ENCODE measurements at regions not wholly inside any gene's neighbourhood (a gene's known extent, or its start where the extent isn't known, plus 50 kb on each side); places are given as distances from the start of the nearest gene placed in this dataset.

GRCh38 chr4:147328189-147328588, 152.7 kb upstream of the EDNRA start:
- no peak for DNase-seq

- no peak for DNase-seq
Observed at GRCh38 chr4:147328756-147329446, 152.0 kb upstream of the EDNRA start.

GRCh38 chr4:147332091-147332490, 148.8 kb upstream of the EDNRA start:
- DNase-seq = no peak

GRCh38 chr4:147334478-147334877, 146.4 kb upstream of the EDNRA start:
- no peak for DNase-seq

DNA sequence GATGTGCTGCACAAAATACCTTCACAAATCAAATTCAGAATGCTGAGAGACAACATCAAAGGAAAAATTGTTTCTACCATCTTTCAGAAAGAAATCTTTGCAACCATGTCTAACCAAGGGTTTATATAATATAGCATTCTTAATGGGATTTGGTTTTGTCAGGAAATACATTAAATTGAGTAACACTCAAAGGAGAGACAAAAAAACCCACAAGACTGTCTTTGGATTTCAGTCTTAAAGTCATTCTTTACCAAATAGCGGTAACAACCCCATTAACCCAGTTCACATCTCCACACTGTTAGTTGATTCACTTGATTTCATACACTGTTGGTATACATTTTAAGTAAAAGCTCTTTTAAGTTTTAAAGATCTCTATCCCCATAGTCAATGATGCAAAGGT, 145.7 kb upstream of the EDNRA start:
- DNase-seq = no peak

DNA sequence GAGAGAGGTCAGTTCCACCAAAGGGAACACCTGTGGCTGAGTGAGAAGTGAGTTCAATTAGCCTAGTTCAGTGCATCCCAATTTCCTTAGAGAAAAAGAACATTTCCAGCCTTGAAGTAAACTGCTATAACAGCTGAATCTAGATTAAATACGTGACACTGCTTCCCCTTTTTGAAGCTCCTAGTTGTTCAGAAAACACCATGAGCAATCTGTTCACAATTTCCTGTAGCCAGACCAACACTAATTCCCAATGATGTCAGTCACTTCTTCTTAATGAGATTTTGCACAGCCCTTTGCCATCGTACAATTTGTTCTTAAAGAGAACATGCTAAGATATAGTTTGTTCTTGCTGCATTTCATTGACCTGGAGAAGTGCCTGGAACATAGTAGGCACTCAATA, 144.6 kb upstream of the EDNRA start:
- no peak for DNase-seq

- no peak for DNase-seq
Observed at GRCh38 chr4:147339100-147339499, 141.8 kb upstream of the EDNRA start.

DNA sequence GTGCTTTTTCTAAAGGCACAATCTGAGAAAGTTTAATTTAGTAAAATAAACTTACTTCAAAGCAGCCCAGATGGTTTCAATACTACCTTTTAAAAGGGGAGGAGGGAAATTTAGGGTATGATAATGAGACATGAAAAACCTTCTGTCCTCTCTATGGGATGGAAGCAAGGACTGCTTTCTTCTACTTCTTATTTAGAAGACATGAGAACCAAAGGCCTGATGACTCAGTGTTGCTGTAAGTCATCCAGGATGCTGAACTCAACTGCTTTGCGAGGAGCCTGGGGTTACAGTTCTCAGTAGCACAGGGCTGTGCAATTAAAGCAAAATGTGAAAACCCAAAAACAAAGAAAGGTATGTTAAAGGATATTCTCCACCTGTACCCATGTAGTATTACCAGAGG, 140.8 kb upstream of the EDNRA start:
- no peak for DNase-seq

- no peak for DNase-seq
Observed at GRCh38 chr4:147340591-147341120, 140.2 kb upstream of the EDNRA start.

- DNase-seq = no peak
Observed at GRCh38 chr4:147343692-147344091, 137.2 kb upstream of the EDNRA start.

GRCh38 chr4:147345662-147346061, 135.2 kb upstream of the EDNRA start:
- no peak for DNase-seq

GRCh38 chr4:147347217-147347616, 133.7 kb upstream of the EDNRA start:
- DNase-seq = no peak

DNA sequence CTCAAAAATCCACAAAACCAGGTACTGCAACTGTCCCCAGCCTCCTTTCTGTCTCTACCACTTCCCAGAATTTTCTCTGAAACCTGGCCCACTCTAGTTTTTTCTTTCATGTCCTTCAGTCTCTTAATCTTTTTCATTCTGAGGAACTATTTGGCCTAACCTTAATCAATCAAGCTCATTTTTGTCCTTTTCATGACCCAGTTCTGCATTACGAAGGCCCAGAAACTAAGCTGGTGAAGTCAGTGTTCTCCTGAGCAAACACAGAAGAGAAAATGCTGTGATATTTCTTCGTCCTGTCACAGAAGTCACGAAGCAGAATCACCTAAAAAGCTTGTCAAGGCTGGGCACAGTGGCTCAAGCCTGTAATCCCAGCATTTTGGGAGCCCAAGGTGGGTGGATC, 131.7 kb upstream of the EDNRA start:
- no peak for DNase-seq

- no peak for DNase-seq
Observed at GRCh38 chr4:147351083-147351787, 129.7 kb upstream of the EDNRA start.

DNA sequence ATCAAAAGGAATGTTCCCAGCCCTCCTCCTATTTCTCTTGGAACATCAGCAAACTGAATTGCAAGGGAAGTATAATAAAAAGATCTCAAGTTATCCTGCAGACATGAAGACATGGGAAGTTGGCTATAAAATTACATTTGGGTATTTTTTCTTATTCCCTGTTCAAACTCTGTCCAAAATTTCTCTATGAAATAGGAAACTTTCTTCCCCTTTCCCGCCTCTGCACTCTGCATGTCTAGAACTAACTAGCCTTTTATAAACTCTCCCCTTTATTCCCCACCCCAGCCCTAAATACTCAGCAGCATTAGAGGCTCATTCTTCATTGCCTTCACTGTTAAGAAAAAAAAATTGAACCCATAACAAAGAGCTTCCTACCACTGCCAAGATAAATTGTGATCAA, 126.7 kb upstream of the EDNRA start:
- DNase-seq = no peak

- no peak for DNase-seq
Observed at GRCh38 chr4:147355032-147355656, 125.8 kb upstream of the EDNRA start.

DNA sequence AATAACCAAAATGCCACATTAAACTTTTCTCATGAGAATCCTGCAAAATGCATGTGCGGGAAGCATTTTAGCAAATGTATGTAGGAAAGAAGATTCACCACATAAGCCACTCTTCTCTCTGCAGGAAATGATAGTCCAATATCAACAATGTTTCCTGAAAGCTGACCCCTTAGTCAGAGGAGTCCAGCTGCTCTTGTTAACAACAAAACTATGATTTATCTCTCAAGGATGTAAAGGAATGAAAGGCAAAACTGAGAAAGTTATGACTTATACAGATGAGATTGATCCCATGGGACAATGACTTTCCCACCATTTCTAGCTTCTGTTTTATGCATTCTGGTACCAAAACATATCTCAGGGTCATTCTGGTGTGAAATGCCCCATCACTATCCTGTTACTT, 125.0 kb upstream of the EDNRA start:
- DNase-seq = no peak

DNA sequence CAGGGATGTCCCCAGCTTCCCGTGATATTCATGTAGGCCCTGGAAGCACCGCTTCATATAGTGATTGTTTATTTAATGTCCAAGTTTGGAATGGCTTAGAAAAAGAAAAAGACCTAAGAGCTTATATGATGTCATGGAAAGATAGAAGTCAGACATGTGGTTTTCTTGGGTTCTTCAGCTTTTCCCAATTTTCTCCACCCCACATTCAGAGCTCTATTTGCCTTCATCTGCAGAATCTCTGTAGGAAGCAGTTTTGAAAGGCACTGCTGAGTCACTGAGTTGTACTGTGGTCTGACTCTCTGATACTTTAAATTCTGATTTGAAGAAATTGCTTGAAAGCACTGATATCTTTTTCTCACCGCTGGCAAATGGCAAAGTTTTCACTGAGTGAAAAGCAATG, 120.6 kb upstream of the EDNRA start:
- no peak for DNase-seq

GRCh38 chr4:147361726-147362125, 119.2 kb upstream of the EDNRA start:
- no peak for DNase-seq

DNA sequence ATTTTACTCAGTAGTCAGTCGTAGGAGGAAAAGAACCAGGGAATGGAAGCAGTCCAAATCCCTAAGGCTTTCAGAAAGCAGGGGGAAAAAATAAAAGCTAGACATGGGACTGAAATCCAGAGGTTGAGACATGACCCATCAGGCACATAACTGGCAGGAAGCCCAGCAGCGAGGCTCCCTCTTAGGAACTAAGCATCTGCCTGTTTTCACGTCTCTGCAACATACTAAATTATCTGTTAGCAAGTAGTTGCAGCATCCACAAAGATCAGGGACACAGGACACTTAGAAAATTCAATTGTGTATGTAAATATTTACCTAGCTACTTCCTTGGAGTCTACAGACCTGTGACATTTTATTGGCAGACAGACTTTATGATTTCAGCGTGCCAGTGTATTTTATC, 118.0 kb upstream of the EDNRA start:
- no peak for DNase-seq

GRCh38 chr4:147363514-147363913, 117.4 kb upstream of the EDNRA start:
- DNase-seq = no peak

GRCh38 chr4:147365396-147365795, 115.5 kb upstream of the EDNRA start:
- no peak for DNase-seq

DNA sequence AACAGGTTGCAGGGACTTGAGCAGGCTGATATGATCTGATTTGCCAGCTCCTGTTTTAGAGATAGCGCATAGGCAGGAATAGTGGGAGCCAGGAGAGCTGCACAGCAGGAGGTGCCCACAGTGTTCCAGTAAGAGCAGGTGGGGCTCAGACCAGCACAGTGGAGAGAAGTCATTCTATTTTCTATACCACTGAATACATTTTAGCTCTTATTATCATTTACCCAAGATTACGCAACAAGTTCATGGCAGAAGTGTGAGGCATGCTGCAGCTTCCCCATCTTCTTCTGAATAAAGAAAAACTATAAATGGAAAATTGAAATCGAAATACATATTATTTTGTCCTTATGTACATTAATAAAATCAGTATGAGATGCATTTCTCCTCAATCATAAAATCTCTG, 114.7 kb upstream of the EDNRA start:
- DNase-seq = no peak

GRCh38 chr4:147367891-147368290, 113.0 kb upstream of the EDNRA start:
- no peak for DNase-seq

Measured in effector CD8-positive, alpha-beta T cell (primary cell).